HG03103 (cell line): ENCODE measurements at regions not wholly inside any gene's neighbourhood (a gene's known extent, or its start where the extent isn't known, plus 50 kb on each side); places are given as distances from the start of the nearest gene placed in this dataset.

Experiments
- ATAC-seq: cut with Tn5 transposase; IDR thresholded peaks from one replicate; pipeline ENCODE4 v1.9.1; 2021; ENCODE audit warnings: low read depth; ENCODE audit not compliant: unreplicated experiment

GRCh38 chr5:89003563-89004036 is 120.6 kb upstream of the MEF2C start:
- no peak for ATAC-seq

GRCh38 chr5:88999853-89000252 is 116.9 kb upstream of the MEF2C start:
- no peak for ATAC-seq

GRCh38 chr5:88997937-88998336 is 115.0 kb upstream of the MEF2C start:
- ATAC-seq = no peak

- ATAC-seq = no peak
Observed at GRCh38 chr5:88984040-88984439, 101.1 kb upstream of the MEF2C start.

- no peak for ATAC-seq
Observed at GRCh38 chr5:88979726-88980125, 96.7 kb upstream of the MEF2C start.

GRCh38 chr5:88979244-88979643 is 96.3 kb upstream of the MEF2C start:
- ATAC-seq = no peak

- ATAC-seq = no peak
Observed at GRCh38 chr5:88976914-88977313, 93.9 kb upstream of the MEF2C start.

- no peak for ATAC-seq
Observed at GRCh38 chr5:88967633-88968585, 84.9 kb upstream of the MEF2C start.

GRCh38 chr5:88964831-88965230 is 81.8 kb upstream of the MEF2C start:
- ATAC-seq = no peak

- no peak for ATAC-seq
Observed at GRCh38 chr5:88957013-88957412, 74.0 kb upstream of the MEF2C start.

GRCh38 chr5:88956416-88956815 is 73.4 kb upstream of the MEF2C start:
- no peak for ATAC-seq

- ATAC-seq = no peak
Observed at GRCh38 chr5:88955403-88955802, 72.4 kb upstream of the MEF2C start.

GRCh38 chr5:88954511-88954910 is 71.5 kb upstream of the MEF2C start:
- ATAC-seq = no peak

- ATAC-seq = no peak
Observed at GRCh38 chr5:88952996-88953643, 70.1 kb upstream of the MEF2C start.

- ATAC-seq = no peak
Observed at GRCh38 chr5:88952344-88952743, 69.4 kb upstream of the MEF2C start.

GRCh38 chr5:88951457-88951856 is 68.5 kb upstream of the MEF2C start:
- no peak for ATAC-seq

- no peak for ATAC-seq
Observed at GRCh38 chr5:88948746-88949600, 66.0 kb upstream of the MEF2C start.

- ATAC-seq = no peak
Observed at GRCh38 chr5:88944751-88945531, 62.0 kb upstream of the MEF2C start.

GRCh38 chr5:88941581-88941980 is 58.6 kb upstream of the MEF2C start:
- ATAC-seq = no peak

GRCh38 chr5:88940713-88941112 is 57.7 kb upstream of the MEF2C start:
- peak; percentile 80 for ATAC-seq
